Endothelial cell of umbilical vein (primary cell): ENCODE measurements at regions not wholly inside any gene's neighbourhood (a gene's known extent, or its start where the extent isn't known, plus 50 kb on each side); places are given as distances from the start of the nearest gene placed in this dataset.

Experiments used
- BruUV-seq: library from RNA; stranded (reverse); fragments of 400-500 nt; replicated peaks from 2 replicates; lab custom pipeline; 2021; lab: Mats Ljungman, UMichigan
- CTCF ChIA-PET: fragments of 300-600, 350-600 bp; sonication (Branson Sonifier 250); formaldehyde crosslinking; loops from one replicate; lab custom pipeline; 2021; ENCODE audit warnings: antibody characterized with exemption, inconsistent platforms; lab: Charles Lee
- POLR2A ChIA-PET: fragments of 300-600, 350-600 bp; sonication (Branson Sonifier 250); formaldehyde crosslinking; loops from one replicate; lab custom pipeline; 2021; ENCODE audit warnings: antibody characterized with exemption, inconsistent platforms; lab: Charles Lee
- DNase-seq: peaks from one replicate; pipeline ENCODE4 v3.0.0-alpha.2; 2011; ENCODE audit warnings: low read depth, low spot score
- FAIRE-seq: peaks from 2 replicates; lab custom pipeline; 2011; peaks lifted over from hg19 to GRCh38; lab: Jason Lieb, UNC
- H2AFZ ChIP-seq: 2 replicates; pipeline ENCODE4 v1.6.0; 2012; ENCODE audit warnings: low read depth, low read length, control low read depth, inconsistent platforms
- H3K27ac ChIP-seq: 2 replicates; pipeline ENCODE4 v1.5.1; 2011; ENCODE audit warnings: low read depth, mild to moderate bottlenecking, control low read depth, low read length, moderate library complexity; ENCODE audit not compliant: insufficient read depth
- H3K27me3 ChIP-seq, 2 experiments: 2 replicates each; pipeline versions ENCODE4 v1.6.0 to v1.6.1; 2011; ENCODE audit warnings: low read length in 2 of 2, mixed read lengths in 1 of 2; ENCODE audit not compliant: control insufficient read depth in 2 of 2, insufficient read depth in 2 of 2
- H3K36me3 ChIP-seq, 2 experiments: 2 replicates in 1 of 2; 3 replicates in 1 of 2; pipeline ENCODE4 v1.5.1; 2011; ENCODE audit warnings: low read length in 2 of 2, mild to moderate bottlenecking in 1 of 2, moderate library complexity in 1 of 2; ENCODE audit not compliant: control insufficient read depth in 2 of 2, insufficient read depth in 2 of 2; ENCODE audit errors: extremely low read depth in 1 of 2
- H3K4me1 ChIP-seq: 3 replicates; pipeline ENCODE4 v1.5.1; 2011; ENCODE audit warnings: mild to moderate bottlenecking, low read length; ENCODE audit not compliant: control insufficient read depth, insufficient read depth; ENCODE audit errors: extremely low read depth
- H3K4me2 ChIP-seq: 2 replicates; pipeline ENCODE4 v1.6.1; 2011; ENCODE audit warnings: low read length, control low read depth, mixed read lengths; ENCODE audit not compliant: insufficient read depth
- H3K4me3 ChIP-seq, 3 experiments: fragments of 200-600 bp in 1 of 3; sonication (generic), shearing (Covaris generic) in 1 of 3; replicated peaks in 1 of 3; 2 replicates each; pipeline ENCODE4 v1.5.1; 2011 to 2016; ENCODE audit warnings: control low read depth in 3 of 3, low read length in 3 of 3, mild to moderate bottlenecking in 2 of 3, inconsistent platforms in 1 of 3, low read depth in 1 of 3, moderate library complexity in 1 of 3; ENCODE audit not compliant: insufficient read depth in 1 of 3
- H3K79me2 ChIP-seq: 2 replicates; pipeline ENCODE4 v1.6.0; 2012; ENCODE audit warnings: low read length, inconsistent platforms; ENCODE audit not compliant: control insufficient read depth, insufficient read depth
- H3K9ac ChIP-seq: replicated peaks from 2 replicates; pipeline ENCODE3; 2011; ENCODE audit warnings: low read length, control low read depth; ENCODE audit not compliant: insufficient read depth; ENCODE audit errors: extremely low read depth
- H3K9me1 ChIP-seq: replicated peaks from 3 replicates; pipeline ENCODE4 v1.6.0; 2011; ENCODE audit warnings: mild to moderate bottlenecking, low read length; ENCODE audit not compliant: control insufficient read depth, insufficient read depth; ENCODE audit errors: extremely low read depth
- H3K9me3 ChIP-seq: replicated peaks from 2 replicates; pipeline ENCODE4 v1.5.1; 2012; ENCODE audit warnings: low read length, inconsistent platforms; ENCODE audit not compliant: control insufficient read depth, insufficient read depth
- H4K20me1 ChIP-seq: replicated peaks from 2 replicates; pipeline ENCODE3; 2011; ENCODE audit warnings: mild to moderate bottlenecking, low read length; ENCODE audit not compliant: control insufficient read depth, insufficient read depth; ENCODE audit errors: extremely low read depth
- EZH2 ChIP-seq: IDR thresholded peaks from 2 replicates; pipeline ENCODE4 v1.6.1; 2012; ENCODE audit warnings: borderline replicate concordance, low read depth, mild to moderate bottlenecking, moderate library complexity, low read length, inconsistent platforms; ENCODE audit not compliant: severe bottlenecking
- FOS ChIP-seq: IDR thresholded peaks from 2 replicates; pipeline ENCODE4 v1.6.1; 2011; ENCODE audit warnings: mild to moderate bottlenecking, low read length, moderate library complexity, borderline replicate concordance; ENCODE audit not compliant: insufficient read depth
- GATA2 ChIP-seq: IDR thresholded peaks from 2 replicates; pipeline ENCODE4 v1.7.0; 2011; ENCODE audit warnings: low read depth, mild to moderate bottlenecking, moderate library complexity, mixed read lengths, low read length; ENCODE audit not compliant: insufficient read length, insufficient read depth
- JUN ChIP-seq: IDR thresholded peaks from 2 replicates; pipeline ENCODE4 v1.6.1; 2011; ENCODE audit warnings: borderline replicate concordance, low read depth; ENCODE audit not compliant: insufficient read length, insufficient read depth
- MYC ChIP-seq: IDR thresholded peaks from one replicate; pipeline ENCODE4 v1.6.1; 2011; ENCODE audit warnings: mild to moderate bottlenecking, low read depth, low read length
- POLR2A ChIP-seq: IDR thresholded peaks from 2 replicates; pipeline ENCODE4 v1.6.1; 2012; ENCODE audit warnings: low read depth, mild to moderate bottlenecking, control low read depth, low read length
- POLR2AphosphoS5 ChIP-seq: IDR thresholded peaks from 2 replicates; pipeline ENCODE4 v1.6.1; 2012; ENCODE audit warnings: low read depth, mild to moderate bottlenecking, control low read depth, low read length, moderate library complexity; ENCODE audit not compliant: insufficient read depth
- dilution Hi-C: fragments of 300-500 bp; cut with MboI; formaldehyde crosslinking; loops from one replicate; pipeline ENCODE4 v1.15.0; 2019; ENCODE audit warnings: low sequenced_read_pairs; ENCODE audit not compliant: extremely low pct_ligation_motif_present
- intact Hi-C: fragments of 100-400 bp; cut with micrococcal nuclease; formaldehyde crosslinking; loops from one replicate; pipeline ENCODE4 v1.10.0; 2022
- TF ChIP-seq, protein P1 (sequence below), 2 donors: IDR thresholded peaks; 1 replicate in 1 of 2; 2 replicates in 1 of 2; pipeline ENCODE4 v1.5.1; 2011; ENCODE audit warnings: low read length in 2 of 2, mild to moderate bottlenecking in 2 of 2, moderate library complexity in 2 of 2, control low read depth in 1 of 2, inconsistent platforms in 1 of 2, low read depth in 1 of 2; ENCODE audit not compliant: insufficient read depth in 1 of 2; ENCODE audit errors: extremely low read depth in 1 of 2
- TF ChIP-seq, protein P2 (sequence below): IDR thresholded peaks from 2 replicates; pipeline ENCODE4 v1.6.1; 2011; ENCODE audit not compliant: insufficient read depth, insufficient read length

DNA sequence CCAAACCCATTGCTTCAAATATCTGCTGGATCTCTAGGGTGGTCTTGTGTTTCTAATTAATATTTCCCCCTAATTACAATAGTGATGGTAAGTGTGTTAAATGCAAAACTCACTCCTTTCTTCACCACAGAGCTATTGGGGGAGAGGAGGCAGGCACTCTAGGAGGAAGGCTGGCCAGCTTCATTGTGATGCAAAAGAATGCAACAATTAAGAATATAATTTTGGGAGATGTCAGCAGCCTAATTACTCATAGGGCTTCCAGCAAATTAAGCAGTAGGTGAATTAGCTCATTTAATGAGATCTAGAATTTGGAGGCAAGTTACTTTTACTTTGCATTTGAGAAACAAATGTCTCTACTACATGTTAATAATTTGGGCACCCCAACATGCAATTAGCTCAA lies 560.4 kb upstream of the DAB1 start:
- intact Hi-C loops (loop anchor here (5.0 kb wide), 1 partner anchor 737 kb away; no protein-coding TSS in a partner anchor), dilution Hi-C loops (no loop called here)
- Histone ChIP-seq H4K20me1 (no peaks in the 10 kb centered on the region), H3K36me3 (no peaks in the 10 kb centered on the region), H2AFZ (no peak overlapping the region), H3K9me1 (no peaks in the 10 kb centered on the region), H3K9me3 (peaks cover 2% of the 10 kb centered on the region), H3K4me3 (no peak overlapping the region), H3K27ac (no peak overlapping the region), H3K9ac (no peak overlapping the region), H3K27me3 (no peaks in the 10 kb centered on the region), H3K79me2 (no peaks in the 10 kb centered on the region), H3K4me1 (no peaks in the 10 kb centered on the region), H3K4me2 (no peak overlapping the region)
- no TSS peak for BruUV-seq
- no peak for FAIRE-seq
- DNase-seq = no peak
- TF ChIP-seq, protein P1, sequence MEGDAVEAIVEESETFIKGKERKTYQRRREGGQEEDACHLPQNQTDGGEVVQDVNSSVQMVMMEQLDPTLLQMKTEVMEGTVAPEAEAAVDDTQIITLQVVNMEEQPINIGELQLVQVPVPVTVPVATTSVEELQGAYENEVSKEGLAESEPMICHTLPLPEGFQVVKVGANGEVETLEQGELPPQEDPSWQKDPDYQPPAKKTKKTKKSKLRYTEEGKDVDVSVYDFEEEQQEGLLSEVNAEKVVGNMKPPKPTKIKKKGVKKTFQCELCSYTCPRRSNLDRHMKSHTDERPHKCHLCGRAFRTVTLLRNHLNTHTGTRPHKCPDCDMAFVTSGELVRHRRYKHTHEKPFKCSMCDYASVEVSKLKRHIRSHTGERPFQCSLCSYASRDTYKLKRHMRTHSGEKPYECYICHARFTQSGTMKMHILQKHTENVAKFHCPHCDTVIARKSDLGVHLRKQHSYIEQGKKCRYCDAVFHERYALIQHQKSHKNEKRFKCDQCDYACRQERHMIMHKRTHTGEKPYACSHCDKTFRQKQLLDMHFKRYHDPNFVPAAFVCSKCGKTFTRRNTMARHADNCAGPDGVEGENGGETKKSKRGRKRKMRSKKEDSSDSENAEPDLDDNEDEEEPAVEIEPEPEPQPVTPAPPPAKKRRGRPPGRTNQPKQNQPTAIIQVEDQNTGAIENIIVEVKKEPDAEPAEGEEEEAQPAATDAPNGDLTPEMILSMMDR (IDR thresholded peaks at IDR 0.05; ENCODE audit: extremely low read depth in 1 of 2, insufficient read depth in 1 of 2, low read depth in 1 of 2, low read length in 2 of 2) = no peak
- no peak for TF ChIP-seq GATA2
- no peak for TF ChIP-seq FOS
- TF ChIP-seq POLR2A = no peak
- TF ChIP-seq JUN = no peak
- TF ChIP-seq, protein P2, sequence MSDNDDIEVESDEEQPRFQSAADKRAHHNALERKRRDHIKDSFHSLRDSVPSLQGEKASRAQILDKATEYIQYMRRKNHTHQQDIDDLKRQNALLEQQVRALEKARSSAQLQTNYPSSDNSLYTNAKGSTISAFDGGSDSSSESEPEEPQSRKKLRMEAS = no peak
- TF ChIP-seq POLR2AphosphoS5 = no peak
- TF ChIP-seq EZH2 = no peak
- no peak for TF ChIP-seq MYC
- CTCF ChIA-PET = no interaction called here
- POLR2A ChIA-PET = no interaction called here
